Trophoblast cell (in vitro differentiated cells and primary cell): ENCODE measurements at regions not wholly inside any gene's neighbourhood (a gene's known extent, or its start where the extent isn't known, plus 50 kb on each side); places are given as distances from the start of the nearest gene placed in this dataset.

ENCODE experiments used
- DNase-seq, 2 donors: peaks; one replicate each; pipeline ENCODE4 v3.0.0-alpha.2; 2016
- H2AFZ ChIP-seq: 2 replicates; pipeline ENCODE4 v1.6.1; 2013; ENCODE audit warnings: low read length, moderate library complexity, mild to moderate bottlenecking; ENCODE audit not compliant: insufficient read depth, poor library complexity
- H2AK5ac ChIP-seq: 2 replicates; pipeline ENCODE4 v1.6.1; 2013; ENCODE audit warnings: mild to moderate bottlenecking, low read length
- H2BK120ac ChIP-seq: 2 replicates; pipeline ENCODE4 v1.6.1; 2013; ENCODE audit warnings: low read length, mild to moderate bottlenecking, moderate library complexity; ENCODE audit not compliant: insufficient read depth, poor library complexity
- H2BK12ac ChIP-seq: 2 replicates; pipeline ENCODE4 v1.6.1; 2013; ENCODE audit warnings: mild to moderate bottlenecking, low read length, moderate library complexity
- H2BK5ac ChIP-seq: 2 replicates; pipeline ENCODE4 v1.6.1; 2013; ENCODE audit warnings: low read length, low read depth, moderate library complexity, mild to moderate bottlenecking; ENCODE audit not compliant: poor library complexity
- H3K14ac ChIP-seq: 2 replicates; pipeline ENCODE4 v1.6.1; 2013; ENCODE audit warnings: mild to moderate bottlenecking, low read length
- H3K18ac ChIP-seq: 2 replicates; pipeline ENCODE4 v1.6.1; 2013; ENCODE audit warnings: mild to moderate bottlenecking, low read length
- H3K23ac ChIP-seq: 2 replicates; pipeline ENCODE4 v1.6.1; 2013; ENCODE audit warnings: low read length
- H3K27ac ChIP-seq: 2 replicates; pipeline ENCODE4 v1.5.1; 2013; ENCODE audit warnings: low read depth, mild to moderate bottlenecking, inconsistent platforms, low read length, moderate library complexity
- H3K27me3 ChIP-seq: 2 replicates; pipeline ENCODE4 v1.6.1; 2013; ENCODE audit warnings: inconsistent platforms, mild to moderate bottlenecking, low read length, moderate library complexity; ENCODE audit not compliant: insufficient read depth
- H3K36me3 ChIP-seq, 2 experiments: 1 replicate in 1 of 2; 2 replicates in 1 of 2; pipeline ENCODE4 v1.6.1; 2013; ENCODE audit warnings: low read length in 2 of 2, mild to moderate bottlenecking in 2 of 2, moderate library complexity in 1 of 2; ENCODE audit not compliant: insufficient read depth in 2 of 2, control insufficient read depth in 1 of 2
- H3K4ac ChIP-seq: 2 replicates; pipeline ENCODE4 v1.6.1; 2013; ENCODE audit warnings: low read depth, mild to moderate bottlenecking, low read length, moderate library complexity
- H3K4me1 ChIP-seq, 2 experiments: 1 replicate in 1 of 2; 2 replicates in 1 of 2; pipeline ENCODE4 v1.6.1; 2013; ENCODE audit warnings: low read length in 2 of 2, mild to moderate bottlenecking in 2 of 2, moderate library complexity in 1 of 2; ENCODE audit not compliant: insufficient read depth in 2 of 2, control insufficient read depth in 1 of 2
- H3K4me2 ChIP-seq: 2 replicates; pipeline ENCODE4 v1.6.1; 2013; ENCODE audit warnings: inconsistent platforms, mild to moderate bottlenecking, low read length, moderate library complexity
- H3K4me3 ChIP-seq: 2 replicates; pipeline ENCODE4 v1.5.1; 2013; ENCODE audit warnings: mild to moderate bottlenecking, low read depth, low read length, inconsistent platforms
- H3K79me1 ChIP-seq: one replicate; pipeline ENCODE4 v1.6.1; 2013; ENCODE audit warnings: low read length
- H3K79me2 ChIP-seq: 2 replicates; pipeline ENCODE4 v1.6.1; 2013; ENCODE audit warnings: low read length, mild to moderate bottlenecking; ENCODE audit not compliant: control insufficient read depth, insufficient read depth, poor library complexity
- H3K9ac ChIP-seq: 2 replicates; pipeline ENCODE4 v1.6.1; 2013; ENCODE audit warnings: mild to moderate bottlenecking, low read length
- H3K9me3 ChIP-seq: 2 replicates; pipeline ENCODE4 v1.6.1; 2013; ENCODE audit warnings: low read depth, mild to moderate bottlenecking, control low read depth, inconsistent platforms, low read length; ENCODE audit not compliant: insufficient read depth
- H4K12ac ChIP-seq: 2 replicates; pipeline ENCODE4 v1.6.1; 2013; ENCODE audit warnings: low read depth, mild to moderate bottlenecking, low read length, moderate library complexity
- H4K8ac ChIP-seq: 2 replicates; pipeline ENCODE4 v1.6.1; 2013; ENCODE audit warnings: low read depth, mild to moderate bottlenecking, low read length, moderate library complexity
- H4K91ac ChIP-seq: one replicate; pipeline ENCODE4 v1.6.1; 2013; ENCODE audit warnings: low read depth, mild to moderate bottlenecking, low read length, moderate library complexity
- WGBS: extraction: QIAGEN DNeasy Blood & Tissue Kit; methylation state at CpG from one replicate; pipeline ENCODE4 v1.1.7; 2013; ENCODE audit warnings: missing lambda C conversion rate; ENCODE audit not compliant: insufficient read length, insufficient coverage; ENCODE audit errors: extremely low coverage; 5-methylcytosine and 5-hydroxymethylcytosine counted together

DNA sequence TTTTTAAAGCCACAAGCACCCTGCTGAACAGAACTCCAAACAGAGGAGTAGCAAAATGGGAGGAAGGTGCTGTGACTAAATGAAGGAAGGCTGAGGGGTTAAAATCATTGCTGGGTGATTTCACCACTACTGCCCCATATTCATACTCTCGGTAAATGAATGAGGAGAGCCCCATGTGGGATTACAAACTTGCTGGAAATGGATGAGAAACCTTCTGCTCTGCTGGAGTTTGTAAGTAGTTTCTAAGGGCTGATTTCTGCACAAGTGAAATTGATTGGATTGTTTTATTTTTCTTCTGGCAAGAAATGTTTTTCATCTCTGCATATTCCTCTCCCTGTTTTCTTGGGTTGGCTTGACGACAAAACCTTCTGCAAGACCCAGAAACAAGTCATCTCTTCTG lies 533.5 kb upstream of the MMS22L start:
- H3K4me2 ChIP-seq: no peak overlapping the region
- no peak overlapping the region for H3K23ac ChIP-seq
- no peak overlapping the region for H2AFZ ChIP-seq
- no peaks in the 10 kb centered on the region for H3K9me3 ChIP-seq
- H2AK5ac ChIP-seq: no peak overlapping the region
- H3K36me3 ChIP-seq: no peaks in the 10 kb centered on the region
- no peak overlapping the region for H3K27ac ChIP-seq
- H3K9ac ChIP-seq: no peak overlapping the region
- H3K18ac ChIP-seq: no peak overlapping the region
- H3K4ac ChIP-seq: no peak overlapping the region
- no peak for DNase-seq
- no peak overlapping the region for H3K4me3 ChIP-seq
- H3K27me3 ChIP-seq: no peaks in the 10 kb centered on the region
- no peak overlapping the region for H2BK5ac ChIP-seq
- no peak overlapping the region for H4K12ac ChIP-seq
- H2BK12ac ChIP-seq: no peak overlapping the region
- H3K79me2 ChIP-seq: peaks cover 3% of the 10 kb centered on the region
- no CpG with 5 or more reads among the region's 2 CpGs for WGBS
- peaks cover 1% of the 10 kb centered on the region for H3K79me1 ChIP-seq
- H2BK120ac ChIP-seq: no peak overlapping the region
- H4K91ac ChIP-seq: no peak overlapping the region
- no peak overlapping the region for H4K8ac ChIP-seq
- H3K4me1 ChIP-seq: peaks cover 5 to 6% of the 10 kb centered on the region in 2 experiments
- H3K14ac ChIP-seq: no peak overlapping the region

DNA sequence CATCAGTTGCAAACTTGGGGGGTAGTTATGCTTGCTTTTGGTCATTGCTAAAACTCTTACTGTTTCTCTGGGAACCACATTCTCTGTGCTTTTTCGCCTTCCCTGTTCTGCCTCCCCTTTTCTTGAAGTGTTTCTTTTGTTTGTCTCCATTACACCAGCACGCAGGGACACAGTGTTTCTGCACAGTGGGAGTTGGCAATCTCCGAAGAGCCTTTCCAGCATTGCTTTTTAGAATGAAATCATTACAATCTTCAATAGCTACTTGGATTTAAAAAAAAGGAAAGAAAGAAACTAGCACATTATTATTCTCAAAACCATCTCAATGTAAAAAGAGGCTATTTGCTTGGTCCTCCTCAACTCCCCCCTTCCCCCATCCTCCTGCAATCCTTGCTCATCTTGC lies 536.7 kb upstream of the MMS22L start:
- Histone ChIP-seq H3K23ac (no peak overlapping the region), H3K9ac (no peak overlapping the region), H3K27me3 (no peaks in the 10 kb centered on the region), H3K4me2 (no peak overlapping the region), H3K36me3 (no peaks in the 10 kb centered on the region), H2AK5ac (no peak overlapping the region), H3K4me3 (no peak overlapping the region), H3K79me1 (no peaks in the 10 kb centered on the region), H2BK12ac (no peak overlapping the region), H2BK120ac (no peak overlapping the region), H3K4ac (no peak overlapping the region), H4K12ac (no peak overlapping the region), H3K18ac (no peak overlapping the region), H3K79me2 (no peaks in the 10 kb centered on the region), H3K9me3 (no peaks in the 10 kb centered on the region), H2AFZ (no peak overlapping the region), H3K27ac (no peak overlapping the region), H3K4me1 (no peaks in the 10 kb centered on the region), H2BK5ac (no peak overlapping the region), H4K8ac (no peak overlapping the region), H4K91ac (no peak overlapping the region), H3K14ac (no peak overlapping the region)
- no CpG with 5 or more reads among the region's 3 CpGs for WGBS
- DNase-seq: no peak

DNA sequence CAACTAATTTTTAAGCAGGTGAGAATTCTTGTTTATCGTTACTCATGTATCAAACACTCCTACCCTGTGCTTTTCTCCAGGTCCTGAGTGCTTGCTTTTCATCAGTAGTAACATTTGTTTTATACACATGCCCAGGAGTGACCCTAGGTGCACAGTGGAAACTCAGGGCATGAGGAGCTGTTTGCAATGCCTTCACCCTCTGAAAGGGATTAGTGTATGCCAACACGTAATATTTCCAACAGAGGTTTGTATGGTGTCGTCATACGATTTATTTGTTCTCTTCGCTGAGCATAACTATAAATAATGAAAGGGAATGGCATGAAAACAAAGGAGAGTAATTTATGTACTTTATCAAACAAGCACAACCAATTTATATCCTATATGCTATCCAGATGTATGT lies 537.4 kb upstream of the MMS22L start:
- Histone ChIP-seq H3K4ac (no peak overlapping the region), H2BK5ac (no peak overlapping the region), H3K23ac (no peak overlapping the region), H3K79me2 (no peaks in the 10 kb centered on the region), H2BK12ac (no peak overlapping the region), H2AK5ac (no peak overlapping the region), H3K18ac (no peak overlapping the region), H4K12ac (no peak overlapping the region), H3K79me1 (no peaks in the 10 kb centered on the region), H3K9ac (no peak overlapping the region), H3K36me3 (no peaks in the 10 kb centered on the region), H3K4me3 (no peak overlapping the region), H3K4me1 (no peaks in the 10 kb centered on the region), H3K4me2 (no peak overlapping the region), H3K9me3 (no peaks in the 10 kb centered on the region), H3K27ac (no peak overlapping the region), H4K8ac (no peak overlapping the region), H2BK120ac (no peak overlapping the region), H3K27me3 (no peaks in the 10 kb centered on the region), H2AFZ (no peak overlapping the region), H3K14ac (no peak overlapping the region), H4K91ac (no peak overlapping the region)
- DNase-seq: no peak
- no CpG with 5 or more reads among the region's 5 CpGs for WGBS

DNA sequence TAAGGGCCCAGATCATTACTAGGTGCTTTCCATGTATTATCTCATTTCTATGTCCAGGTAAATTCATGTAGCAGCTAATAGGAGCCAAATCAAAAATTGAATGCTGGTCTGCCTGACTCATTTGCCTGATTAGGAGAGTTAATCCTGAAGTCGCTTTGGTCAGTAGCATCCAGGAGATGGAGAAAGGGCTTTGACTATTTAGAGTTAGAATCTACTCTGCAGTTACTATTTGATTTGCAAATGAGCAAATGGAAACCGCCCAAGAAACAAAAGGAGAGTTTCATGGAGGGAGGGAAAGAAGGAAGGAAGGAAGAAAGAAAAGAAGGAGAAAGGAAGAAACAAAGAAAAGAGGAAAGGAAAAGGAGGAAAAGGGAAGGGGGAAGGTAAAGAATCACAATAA lies 539.6 kb upstream of the MMS22L start:
- Histone ChIP-seq H3K27me3 (no peaks in the 10 kb centered on the region), H3K14ac (no peak overlapping the region), H2BK120ac (no peak overlapping the region), H3K4me2 (no peak overlapping the region), H2AFZ (no peak overlapping the region), H3K4me1 (no peaks in the 10 kb centered on the region), H2BK5ac (no peak overlapping the region), H3K9ac (no peak overlapping the region), H3K79me1 (no peaks in the 10 kb centered on the region), H3K36me3 (no peaks in the 10 kb centered on the region), H3K79me2 (no peaks in the 10 kb centered on the region), H3K18ac (no peak overlapping the region), H4K12ac (no peak overlapping the region), H3K4me3 (no peak overlapping the region), H3K27ac (no peak overlapping the region), H3K23ac (no peak overlapping the region), H4K91ac (no peak overlapping the region), H3K4ac (no peak overlapping the region), H4K8ac (no peak overlapping the region), H2BK12ac (no peak overlapping the region), H2AK5ac (no peak overlapping the region), H3K9me3 (no peaks in the 10 kb centered on the region)
- WGBS: no CpG with 5 or more reads among the region's 2 CpGs
- no peak for DNase-seq
